Chondrocyte (in vitro differentiated cells): ENCODE measurements at regions not wholly inside any gene's neighbourhood (a gene's known extent, or its start where the extent isn't known, plus 50 kb on each side); places are given as distances from the start of the nearest gene placed in this dataset.

ENCODE experiments used
- DNase-seq: peaks from one replicate; pipeline ENCODE4 v3.0.0; 2021; ENCODE audit warnings: mixed read lengths, low spot score
- H3K27ac Mint-ChIP-seq: one replicate; pipeline ENCODE4 v1.8.0; 2021; ENCODE audit warnings: mild to moderate bottlenecking, moderate library complexity, mixed read lengths; ENCODE audit not compliant: unreplicated experiment
- H3K27me3 Mint-ChIP-seq: 2 replicates; pipeline ENCODE4 v1.8.0; 2021; ENCODE audit warnings: low read depth, mixed read lengths
- H3K36me3 Mint-ChIP-seq: 2 replicates; pipeline ENCODE4 v1.8.0; 2021; ENCODE audit warnings: low read depth, mixed read lengths
- H3K4me1 Mint-ChIP-seq: 2 replicates; pipeline ENCODE4 v1.8.0; 2021; ENCODE audit warnings: low read depth, mild to moderate bottlenecking, mixed read lengths
- H3K4me3 Mint-ChIP-seq: one replicate; pipeline ENCODE4 v1.8.0; 2021; ENCODE audit warnings: mild to moderate bottlenecking, moderate library complexity, mixed read lengths; ENCODE audit not compliant: unreplicated experiment
- H3K9me3 Mint-ChIP-seq: 2 replicates; pipeline ENCODE4 v1.8.0; 2021; ENCODE audit warnings: low read depth, mixed read lengths
- CTCF ChIP-seq: fragments of 200-600 bp; sonication (generic); IDR thresholded peaks from 2 replicates; pipeline ENCODE4 v1.5.0; 2021; ENCODE audit warnings: antibody characterized with exemption, mild to moderate bottlenecking, moderate library complexity

DNA sequence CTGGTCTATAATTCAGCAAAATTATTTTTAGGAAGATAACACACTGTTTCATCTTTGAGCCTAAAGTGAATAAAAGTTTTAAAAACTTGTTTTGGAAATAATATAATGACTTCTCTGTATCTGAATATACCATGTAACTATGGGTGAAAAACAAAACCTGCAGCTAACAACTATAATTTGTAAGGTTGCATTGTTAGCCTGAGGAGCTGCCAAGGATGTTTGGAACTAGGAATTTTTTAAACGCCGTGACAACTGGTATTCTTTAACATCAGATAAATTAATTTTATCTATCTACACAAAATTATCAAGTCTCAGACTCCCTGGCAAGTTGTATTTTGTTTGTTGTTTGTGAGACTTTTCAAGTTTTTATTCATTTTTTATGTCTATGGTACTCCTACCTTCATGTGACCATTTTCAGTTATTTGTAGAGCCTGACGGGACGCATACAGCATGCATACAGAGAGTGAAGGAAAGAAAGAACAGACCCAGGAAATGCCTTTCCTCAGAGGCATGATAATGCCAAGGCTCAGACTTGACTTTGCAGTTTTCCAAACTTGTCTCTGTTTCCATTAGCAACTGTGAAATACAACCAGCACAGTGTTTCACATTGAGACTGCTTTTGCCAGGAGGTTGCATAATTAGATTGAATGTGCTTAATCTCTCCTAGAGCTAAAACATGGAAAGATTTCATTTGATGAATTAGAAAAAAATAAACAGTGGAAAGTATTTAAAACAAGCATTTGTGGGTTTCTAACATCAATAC is 60.8 kb upstream of the ARHGEF26 start:
- Mint-ChIP-seq H3K9me3 (no peaks in the 10 kb centered on the region), H3K4me3 (peak overlapping the region; percentile 0), H3K27ac (peak overlapping the region; percentile 87), H3K4me1 (peaks cover 22% of the 10 kb centered on the region), H3K27me3 (no peaks in the 10 kb centered on the region), H3K36me3 (no peaks in the 10 kb centered on the region)
- TF ChIP-seq CTCF, result no peak
- DNase-seq, result no peak

DNA sequence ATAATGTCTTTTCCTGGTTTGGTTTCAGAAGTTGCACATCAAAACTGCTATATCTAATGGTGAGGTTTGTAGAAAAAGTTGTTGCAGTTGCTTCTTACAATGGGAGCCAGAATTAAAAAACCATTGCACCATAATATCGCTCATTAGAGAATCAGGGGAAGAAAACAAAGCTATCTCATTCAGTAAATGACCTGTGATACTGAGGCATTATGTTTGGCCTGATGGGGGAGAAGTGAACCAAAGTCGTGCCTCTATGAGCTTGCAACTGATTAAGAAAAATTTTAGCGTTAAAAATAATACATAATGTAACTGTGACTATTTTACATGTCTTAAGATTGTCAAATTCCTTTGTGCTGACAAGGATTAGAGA is 60.2 kb upstream of the ARHGEF26 start:
- H3K27me3 Mint-ChIP-seq, result no peaks in the 10 kb centered on the region
- peak overlapping the region; percentile 87 for H3K27ac Mint-ChIP-seq
- TF ChIP-seq CTCF, result no peak

DNA sequence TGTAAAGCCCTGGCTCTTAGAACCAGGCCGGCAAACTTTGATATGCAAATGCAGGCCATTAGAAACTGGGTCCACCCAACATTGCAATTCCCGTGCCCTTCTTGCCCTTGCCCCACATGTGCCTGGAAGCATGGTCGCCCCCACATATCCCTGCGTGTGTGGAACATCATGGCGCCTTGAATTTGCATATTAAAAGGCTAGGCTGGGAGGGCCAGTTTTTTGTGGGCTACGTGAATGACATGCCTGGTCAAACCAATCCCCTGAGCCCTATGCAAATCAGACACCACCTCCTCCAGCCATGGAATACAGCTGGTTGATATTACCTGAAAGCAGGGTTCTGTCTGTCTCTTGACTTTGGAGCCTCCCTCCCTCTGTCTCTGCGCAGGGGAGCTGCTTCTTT is 58.7 kb upstream of the ARHGEF26 start:
- H3K36me3 Mint-ChIP-seq, result no peaks in the 10 kb centered on the region
- TF ChIP-seq CTCF, result no peak
- no peak overlapping the region for H3K4me3 Mint-ChIP-seq
- DNase-seq, result no peak
- H3K27me3 Mint-ChIP-seq, result no peaks in the 10 kb centered on the region
- H3K9me3 Mint-ChIP-seq, result no peaks in the 10 kb centered on the region
- peaks cover 22% of the 10 kb centered on the region for H3K4me1 Mint-ChIP-seq
- H3K27ac Mint-ChIP-seq, result no peak overlapping the region

More for the DNA sequence above, 60.2 kb upstream of the ARHGEF26 start:
- DNase-seq, result no peak
- H3K9me3 Mint-ChIP-seq, result no peaks in the 10 kb centered on the region
- no peaks in the 10 kb centered on the region for H3K36me3 Mint-ChIP-seq
- H3K4me1 Mint-ChIP-seq, result peaks cover 22% of the 10 kb centered on the region
- H3K4me3 Mint-ChIP-seq, result no peak overlapping the region

DNA sequence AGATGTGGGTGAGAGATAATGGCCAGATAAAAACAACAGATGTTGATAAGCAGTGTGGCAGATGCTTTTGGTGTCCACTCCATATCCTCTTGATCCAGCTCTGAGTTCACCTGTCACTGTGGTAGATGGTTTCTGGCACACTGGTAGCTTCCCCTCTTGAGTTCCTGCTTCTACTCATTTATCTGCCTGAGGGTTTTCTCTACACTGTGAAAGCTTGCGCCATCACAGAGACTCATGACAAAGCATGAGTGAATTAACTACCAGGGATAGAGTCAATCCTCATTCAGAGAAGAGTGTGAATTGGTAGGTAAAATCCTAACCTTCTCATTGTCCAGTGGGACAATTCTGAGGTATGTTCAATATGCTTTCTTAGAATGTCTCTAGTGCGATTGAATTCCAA is 50.0 kb upstream of the ARHGEF26 start:
- Mint-ChIP-seq H3K36me3 (no peaks in the 10 kb centered on the region), H3K4me3 (no peak overlapping the region), H3K4me1 (no peaks in the 10 kb centered on the region), H3K27ac (no peak overlapping the region), H3K9me3 (peaks cover 18% of the 10 kb centered on the region), H3K27me3 (no peaks in the 10 kb centered on the region)
- no peak for DNase-seq
- no peak for TF ChIP-seq CTCF
